ENCODE measurements at regions not wholly inside any gene's neighbourhood (a gene's known extent, or its start where the extent isn't known, plus 50 kb on each side); places are given as distances from the start of the nearest gene placed in this dataset.

GRCh38 chr4:32987111-32987510, 2266.9 kb downstream of the PCDH7 start:
- H3K27ac Mint-ChIP-seq = no peak overlapping the region
- no peak overlapping the region for H3T11ph ChIP-seq (ENCODE audit: low read length)
- no peak overlapping the region for H2AK5ac ChIP-seq (ENCODE audit: insufficient read length, low read length)
- no peaks in the 10 kb centered on the region for H3K4me1 Mint-ChIP-seq
- H3K4me2 ChIP-seq (ENCODE audit: insufficient read depth, insufficient read length, low read length) = no peak overlapping the region
- no peak overlapping the region for H2BK15ac ChIP-seq (ENCODE audit: low read depth, low read length)
- DNase-seq = no peak
- 100% methylated on average over 1 of the region's 2 CpGs for WGBS (ENCODE audit: extremely low coverage, insufficient read length, low lambda C conversion rate)
- no peaks in the 10 kb centered on the region for H3K79me2 ChIP-seq (ENCODE audit: insufficient read depth, low read length)
- H3K9me3 ChIP-seq (ENCODE audit: control insufficient read depth, low read depth, low read length) = no peaks in the 10 kb centered on the region
- H2BK20ac ChIP-seq (ENCODE audit: low read depth, low read length, poor library complexity, severe bottlenecking) = no peak overlapping the region
- H3K79me1 ChIP-seq (ENCODE audit: insufficient read depth, low read depth, low read length, poor library complexity, severe bottlenecking) = no peaks in the 10 kb centered on the region
- no peak overlapping the region for H3K14ac ChIP-seq (ENCODE audit: insufficient read depth, low read length)
- H2BK120ac ChIP-seq (ENCODE audit: low read depth, low read length, poor library complexity, severe bottlenecking) = no peak overlapping the region
- no peaks in the 10 kb centered on the region for H3K9me3 Mint-ChIP-seq
- no peak overlapping the region for H4K5ac ChIP-seq (ENCODE audit: insufficient read length, low read depth, low read length)
- no peak overlapping the region for H3K27ac ChIP-seq (ENCODE audit: insufficient read length, low read depth, low read length)
- H2BK12ac ChIP-seq (ENCODE audit: insufficient read length, low read depth, low read length) = no peak overlapping the region
- H3K27me3 ChIP-seq (ENCODE audit: insufficient read depth, low read length) = no peaks in the 10 kb centered on the region
- H3K27me3 Mint-ChIP-seq (ENCODE audit: low read depth) = no peaks in the 10 kb centered on the region
- no peaks in the 10 kb centered on the region for H3K23me2 ChIP-seq (ENCODE audit: insufficient read length, low read depth, low read length, poor library complexity, severe bottlenecking)
- no peak overlapping the region for H2AFZ ChIP-seq (ENCODE audit: low read length)
- no peak overlapping the region for H4K91ac ChIP-seq (ENCODE audit: insufficient read length, low read depth, low read length)
- no peak overlapping the region for H3K18ac ChIP-seq (ENCODE audit: insufficient read length, low read depth, low read length)
- no peaks in the 10 kb centered on the region for H3K4me1 ChIP-seq (ENCODE audit: insufficient read depth, low read length)
- no peaks in the 10 kb centered on the region for H4K20me1 ChIP-seq (ENCODE audit: control insufficient read depth, insufficient read depth, insufficient read length)
- H3K56ac ChIP-seq (ENCODE audit: insufficient read length, low read depth, low read length) = no peak overlapping the region
- TF ChIP-seq CTCF (conservative IDR thresholded peaks at IDR 0.05) = no peak
- no peak overlapping the region for H3K4me3 Mint-ChIP-seq
- no peak overlapping the region for H3K4ac ChIP-seq (ENCODE audit: low read depth, low read length)
- H3K9ac ChIP-seq (ENCODE audit: extremely low read depth, insufficient read length, low read length) = no peak overlapping the region
- no peaks in the 10 kb centered on the region for H3K36me3 Mint-ChIP-seq (ENCODE audit: insufficient read depth in 1 of 3, low read depth in 3 of 3)
- no peak overlapping the region for H2BK5ac ChIP-seq (ENCODE audit: insufficient read length, low read length)
- H4K8ac ChIP-seq (replicated peaks; ENCODE audit: insufficient read length, low read depth, low read length) = no peak overlapping the region
- H3K23ac ChIP-seq (ENCODE audit: insufficient read length, low read depth, low read length) = no peak overlapping the region

All from H9 (cell line).